Mucosa of gallbladder (tissue), 1 donor: ENCODE measurements at regions not wholly inside any gene's neighbourhood (a gene's known extent, or its start where the extent isn't known, plus 50 kb on each side); places are given as distances from the start of the nearest gene placed in this dataset.

Experiments used
- DNase-seq: peaks from one replicate; pipeline ENCODE4 v3.0.0-alpha.2; 2020; ENCODE audit warnings: low spot score
- donor health status: DM: no; HTN: no; CAD: no.

GRCh38 chr2:3960106-3960505 lies 256.7 kb downstream of the DCDC2C start:
- DNase-seq = no peak

DNA sequence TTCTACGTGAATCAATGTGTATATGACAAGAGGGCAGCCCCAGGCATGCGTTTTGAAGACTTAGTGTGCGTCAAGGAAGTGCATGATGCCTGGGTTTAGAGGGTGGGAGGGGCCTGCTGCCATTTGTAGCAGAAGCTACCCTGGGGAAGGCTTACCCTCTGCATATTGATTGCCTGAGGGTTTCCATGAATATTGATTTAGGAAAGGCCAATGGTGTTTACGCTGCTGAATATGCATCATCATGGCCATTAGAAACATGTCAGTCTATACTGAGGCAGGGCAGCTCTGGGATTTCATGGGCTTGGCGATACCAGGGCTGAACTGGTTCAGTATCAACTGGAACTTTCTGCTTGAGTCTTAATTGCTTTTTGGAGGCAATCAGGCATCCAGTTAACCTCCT lies 259.3 kb downstream of the DCDC2C start:
- DNase-seq = no peak

DNA sequence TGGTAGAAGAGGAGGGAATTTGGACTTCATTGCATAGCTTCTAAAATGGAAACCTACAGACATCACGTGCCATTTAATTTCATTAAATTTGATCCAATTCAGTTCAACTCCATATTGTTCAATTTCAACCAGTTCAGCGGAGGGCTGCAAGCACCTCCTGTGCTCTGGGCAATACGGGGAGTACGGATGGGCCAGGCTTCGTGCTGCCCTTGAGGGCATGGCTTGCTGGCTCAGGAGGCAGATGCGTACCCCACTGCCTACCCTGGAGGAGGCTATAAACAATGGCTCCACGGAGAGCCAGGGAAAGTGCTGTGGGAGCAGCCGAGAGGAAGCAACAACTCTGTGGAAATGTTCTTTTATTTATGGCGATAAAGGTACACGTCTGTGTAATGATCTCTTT lies 261.8 kb downstream of the DCDC2C start:
- DNase-seq = no peak

DNA sequence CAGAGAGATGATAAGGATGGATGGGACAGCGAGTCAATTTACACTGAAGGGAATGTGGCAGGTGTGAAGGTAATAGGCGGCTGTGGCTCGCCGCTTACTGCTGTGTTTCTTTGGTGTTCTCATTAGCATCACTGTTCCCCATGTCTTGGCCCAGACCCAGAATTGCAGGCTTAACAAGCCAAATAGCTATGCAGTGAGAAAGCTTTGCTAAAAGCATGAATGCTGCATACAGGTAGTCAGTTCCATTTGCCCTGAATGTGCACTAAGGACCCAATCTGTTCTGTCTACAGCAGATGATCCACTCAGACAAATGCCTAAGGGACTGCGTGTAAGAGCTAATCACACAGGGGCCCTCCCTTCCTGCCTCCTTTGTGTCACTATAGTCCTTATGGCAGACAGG lies 262.6 kb downstream of the DCDC2C start:
- DNase-seq = no peak

DNA sequence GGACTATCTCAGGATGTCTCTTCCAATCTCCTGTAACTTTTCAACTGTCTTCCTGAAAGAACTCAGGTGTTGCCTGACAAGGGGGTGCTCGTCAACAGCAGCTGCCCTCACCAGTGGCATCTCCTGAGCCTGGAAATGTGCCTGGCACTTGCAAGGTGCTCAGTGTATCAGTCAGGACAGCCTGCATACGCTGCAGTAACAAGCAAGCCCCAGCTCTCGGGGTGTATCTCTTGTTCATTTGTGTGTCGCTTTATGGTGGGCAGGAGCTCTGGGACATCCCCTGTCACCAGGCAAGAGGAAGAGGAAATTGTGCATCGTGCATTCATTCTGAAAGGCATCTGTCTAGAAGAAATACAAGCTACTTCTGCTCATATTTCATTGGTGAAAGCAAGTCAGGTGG lies 263.1 kb downstream of the DCDC2C start:
- DNase-seq = no peak

GRCh38 chr2:3968736-3969135 lies 265.4 kb downstream of the DCDC2C start:
- no peak for DNase-seq

DNA sequence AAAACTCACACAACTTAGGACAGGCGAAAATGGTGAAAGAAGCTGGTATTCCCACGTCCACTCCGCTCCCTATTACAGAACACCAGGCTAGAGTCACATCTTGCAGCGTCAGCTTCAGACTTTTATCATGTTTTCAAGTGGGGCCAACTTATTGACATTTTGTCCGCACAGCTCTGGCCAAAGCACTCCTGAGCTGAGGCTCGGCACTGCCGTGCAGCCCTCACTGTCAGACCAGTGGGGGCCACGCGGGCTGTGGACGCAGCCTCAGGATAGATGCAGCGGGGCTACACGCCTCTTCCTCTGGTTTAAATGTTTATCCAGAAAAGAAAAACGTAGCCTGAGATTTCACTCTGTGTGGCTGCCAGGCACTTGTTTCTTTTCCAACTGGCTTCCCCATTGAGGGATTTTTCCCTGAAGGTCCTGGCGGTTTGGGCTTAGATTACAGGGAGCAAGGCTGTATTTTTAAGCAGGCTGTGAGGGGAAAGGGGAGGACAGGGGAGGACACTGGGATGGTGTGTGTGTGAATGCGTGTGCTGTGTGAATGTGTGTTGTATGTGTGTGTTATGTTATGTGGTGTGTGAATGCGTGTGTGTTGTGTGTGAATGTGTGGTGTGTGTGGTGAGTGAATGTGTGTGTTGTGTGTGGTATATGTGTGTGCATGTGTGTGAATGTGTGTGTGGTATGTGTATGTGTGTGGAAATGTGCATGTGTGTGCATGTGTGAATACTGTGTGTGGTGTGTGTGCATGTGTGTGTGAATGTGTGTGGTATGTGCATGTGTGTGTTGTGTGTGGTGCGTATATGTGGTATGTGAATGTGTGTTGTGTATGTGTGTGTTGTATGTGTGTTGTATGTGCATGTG lies 267.6 kb downstream of the DCDC2C start:
- no peak for DNase-seq

DNA sequence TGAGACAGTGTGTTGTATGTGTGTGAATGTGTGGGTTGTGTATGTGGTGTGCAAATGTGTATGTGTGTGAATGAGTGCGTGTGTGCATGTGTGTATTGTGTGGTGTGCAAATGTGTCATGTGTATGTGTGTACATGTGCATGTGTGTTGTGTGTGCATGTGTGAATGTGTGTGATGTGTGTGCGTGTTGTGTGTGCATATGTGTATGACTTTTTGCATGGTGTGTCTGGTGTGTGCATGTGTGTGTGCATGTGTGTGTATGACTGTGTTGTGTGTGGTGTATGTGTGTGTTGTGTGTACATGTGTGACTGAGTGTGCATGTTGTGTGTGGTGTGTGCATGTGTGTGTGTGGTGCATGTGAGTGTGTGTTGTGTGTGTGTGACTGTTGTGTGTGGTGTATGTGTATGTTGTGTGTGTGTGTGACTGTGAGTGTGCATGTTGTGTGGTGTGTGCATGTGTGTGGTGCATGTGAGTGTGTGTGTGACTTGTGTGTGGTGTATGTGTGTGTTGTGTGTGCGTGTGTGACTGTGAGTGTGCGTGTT lies 268.3 kb downstream of the DCDC2C start:
- no peak for DNase-seq

DNA sequence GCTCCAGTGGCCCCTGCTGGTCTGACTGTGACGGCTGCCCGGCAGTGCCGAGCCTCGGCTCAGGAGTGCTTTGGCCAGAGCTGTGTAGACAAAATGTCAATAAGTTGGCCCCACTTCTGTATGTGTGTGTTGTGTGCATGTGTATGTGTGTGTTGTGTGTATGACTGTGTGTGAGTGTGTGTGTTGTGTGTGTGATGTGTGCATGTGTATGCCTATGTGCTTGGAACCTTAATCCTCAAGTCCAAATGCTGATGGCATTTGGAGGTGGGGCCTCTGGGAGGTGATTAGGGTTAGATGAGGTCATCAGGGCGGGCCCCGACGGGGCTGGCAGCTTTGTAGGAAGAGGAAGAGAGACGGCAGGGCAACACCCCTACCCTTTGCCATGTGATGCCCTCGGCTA lies 269.0 kb downstream of the DCDC2C start:
- DNase-seq = no peak

DNA sequence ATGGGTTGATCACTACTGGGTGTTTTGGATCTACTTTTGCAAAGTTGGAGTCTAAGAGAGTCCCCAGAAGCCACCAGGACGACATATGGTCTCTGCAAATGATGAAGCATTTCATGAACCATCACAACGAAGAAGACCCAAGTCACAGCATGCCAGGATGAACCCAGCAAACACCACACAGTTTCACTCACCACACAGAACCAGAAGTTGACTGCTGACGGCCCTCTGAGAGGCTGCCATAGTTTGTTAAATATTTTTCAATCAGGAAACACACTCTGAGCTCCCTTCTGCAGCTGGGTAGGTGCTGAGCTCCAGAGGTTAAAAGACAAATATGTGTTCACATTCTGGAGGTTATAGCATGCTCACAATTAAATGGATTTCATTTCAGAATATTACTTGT lies 271.4 kb downstream of the DCDC2C start:
- DNase-seq = no peak

DNA sequence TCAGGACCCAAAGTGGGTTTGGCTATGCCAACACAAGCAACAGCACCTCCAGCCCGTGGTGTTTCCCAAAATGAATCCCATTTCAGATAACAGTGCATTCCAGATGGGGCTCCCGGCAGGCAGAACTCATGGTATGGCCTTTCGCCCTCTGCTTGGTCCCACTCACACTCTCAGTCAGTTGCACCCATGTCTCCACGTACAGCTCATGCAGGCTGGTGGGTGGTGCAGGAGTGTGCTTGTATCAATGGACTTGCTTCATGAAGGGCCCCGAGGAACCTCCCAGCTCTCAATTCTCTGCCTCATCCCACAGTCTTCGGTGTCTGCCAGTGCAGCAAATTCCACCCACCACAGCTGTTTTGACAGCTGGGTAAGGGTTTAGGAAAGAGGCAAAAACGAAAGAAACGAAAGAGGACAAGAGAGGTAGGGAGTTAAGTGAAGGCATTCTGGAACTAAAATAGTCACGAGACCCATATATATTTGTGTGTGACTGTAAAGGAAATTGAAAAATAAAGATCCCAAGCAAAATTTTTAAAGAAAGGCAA lies 278.1 kb downstream of the DCDC2C start:
- DNase-seq = no peak

DNA sequence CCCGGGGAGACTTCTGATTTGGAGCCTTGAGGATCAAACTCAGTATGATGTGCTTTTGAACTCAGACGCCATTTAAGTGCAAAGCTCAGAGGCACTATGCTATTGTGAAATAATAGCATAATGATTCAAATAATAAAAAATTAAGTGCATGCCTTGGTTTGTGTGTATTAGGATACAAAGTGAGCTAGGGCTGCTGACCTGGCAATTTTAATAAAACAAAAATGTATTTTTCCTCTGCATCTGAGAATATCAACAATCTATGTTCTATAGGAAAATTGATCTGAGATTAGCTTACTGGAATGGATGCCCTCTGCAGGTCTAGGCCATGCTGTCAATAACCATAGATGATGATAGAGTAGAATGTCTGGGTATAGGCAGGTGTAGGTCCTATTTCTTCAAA lies 278.8 kb downstream of the DCDC2C start:
- no peak for DNase-seq

- DNase-seq = no peak
Observed at GRCh38 chr2:3986063-3986462, 282.7 kb downstream of the DCDC2C start.

- no peak for DNase-seq
Observed at GRCh38 chr2:3986530-3987258, 283.3 kb downstream of the DCDC2C start.

DNA sequence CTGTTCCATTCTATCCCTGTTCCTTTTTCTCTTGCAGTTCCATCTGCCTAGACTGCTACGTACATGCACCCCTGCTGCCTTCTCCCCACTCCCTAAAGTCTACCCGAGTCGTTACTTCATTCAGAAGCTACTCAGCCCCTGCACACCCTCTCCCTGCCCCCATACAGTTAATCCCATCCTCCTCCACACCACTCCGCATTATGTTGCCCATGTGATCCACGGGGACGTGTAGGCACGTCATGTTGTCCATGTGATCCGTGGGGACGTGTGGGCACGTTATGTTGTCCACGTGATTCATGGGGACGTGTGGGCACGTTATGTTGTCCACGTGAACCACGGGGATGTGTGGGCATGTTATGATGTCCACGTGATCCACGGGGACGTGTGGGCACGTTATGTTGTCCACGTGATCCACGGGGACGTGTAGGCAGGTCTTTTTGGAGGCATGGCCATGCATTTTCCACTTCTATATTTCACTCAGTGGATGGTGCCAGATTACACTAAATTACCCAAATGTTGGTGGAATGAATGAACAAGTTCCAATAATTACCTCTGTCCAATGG lies 299.5 kb downstream of the DCDC2C start:
- DNase-seq = no peak

- no peak for DNase-seq
Observed at GRCh38 chr2:4012197-4012596, 308.8 kb downstream of the DCDC2C start.

- DNase-seq = no peak
Observed at GRCh38 chr2:4018535-4018934, 315.2 kb downstream of the DCDC2C start.

DNA sequence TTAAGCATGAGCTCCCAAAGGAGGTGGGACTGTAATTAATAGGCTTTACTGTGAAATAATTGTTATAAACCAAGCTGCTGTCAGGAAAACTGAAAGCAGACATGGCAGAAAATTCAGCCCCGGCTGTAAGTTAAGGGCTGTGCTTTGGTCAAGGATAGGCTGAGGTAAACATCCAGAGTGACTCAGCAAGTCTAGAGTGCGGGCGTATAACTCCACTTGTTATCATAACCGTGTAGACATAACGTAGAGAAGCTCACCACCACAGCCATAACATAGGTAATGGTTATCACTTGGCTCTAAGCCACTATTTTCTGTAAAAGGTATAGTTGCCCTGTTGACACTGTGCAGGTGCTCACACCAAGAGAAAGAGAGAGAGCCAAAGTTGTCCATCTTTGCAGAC lies 316.8 kb downstream of the DCDC2C start:
- no peak for DNase-seq

DNA sequence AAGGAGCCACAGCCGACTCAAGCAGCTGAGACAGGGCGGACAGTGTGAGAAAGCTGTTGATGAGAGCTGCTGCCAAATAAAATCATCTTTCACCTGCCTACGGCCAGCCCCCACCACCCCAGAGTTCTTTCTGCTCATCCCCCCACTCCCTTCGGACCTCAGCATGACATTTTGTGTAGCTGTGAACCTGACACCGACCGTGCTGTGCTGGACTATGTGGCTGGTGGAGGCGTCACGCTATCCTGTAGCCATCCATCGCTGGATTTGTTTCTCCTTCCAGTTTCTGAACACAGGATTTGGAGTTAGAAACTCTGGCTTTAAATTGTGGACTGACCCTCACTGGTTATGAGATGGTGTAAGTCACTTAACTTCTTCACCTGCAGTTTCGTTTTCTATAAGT lies 317.3 kb downstream of the DCDC2C start:
- DNase-seq = no peak

DNA sequence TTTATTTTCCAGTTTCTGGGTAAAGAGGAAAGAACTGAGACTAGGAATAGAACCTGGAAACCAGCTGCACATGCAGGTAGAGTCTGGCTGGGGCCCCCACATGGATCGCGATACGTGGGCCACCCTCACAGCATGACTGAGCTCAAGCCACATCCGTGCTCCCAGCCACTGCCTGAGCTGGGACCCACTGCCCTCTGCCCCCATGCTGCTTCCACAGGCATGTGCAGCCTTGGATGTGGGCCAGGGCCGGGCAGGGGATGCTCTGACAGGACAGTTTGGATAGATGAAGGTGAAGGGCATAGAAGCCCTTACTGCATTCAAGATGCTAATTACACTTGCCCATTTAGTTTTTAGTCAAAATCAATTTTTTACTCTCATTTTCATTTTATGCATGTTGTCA lies 321.2 kb downstream of the DCDC2C start:
- DNase-seq = no peak

- no peak for DNase-seq
Observed at GRCh38 chr2:4029081-4029480, 325.7 kb downstream of the DCDC2C start.

GRCh38 chr2:4039896-4040295 lies 336.5 kb downstream of the DCDC2C start:
- DNase-seq = no peak
